Skin epidermis (tissue), 12 donors: ENCODE measurements at regions not wholly inside any gene's neighbourhood (a gene's known extent, or its start where the extent isn't known, plus 50 kb on each side); places are given as distances from the start of the nearest gene placed in this dataset.
"Not testable (repeated sequence)": the region's sequence is repeated elsewhere in the genome, so short reads cannot be mapped to it uniquely, and the experiment has no call there.

Source experiments
- H3K27ac ChIP-seq, 21 experiments: fragments of 200-600 bp; sonication (generic) in 11 of 21; one replicate each; pipeline ENCODE4 v1.5.0; 2020; ENCODE audit warnings: mild to moderate bottlenecking in 3 of 21, inconsistent platforms in 2 of 21, moderate library complexity in 2 of 21
- H3K4me3 ChIP-seq, 7 experiments: fragments of 200-600 bp; sonication (generic) in 2 of 7; one replicate each; pipeline ENCODE4 v1.5.0; 2020; ENCODE audit warnings: inconsistent platforms in 2 of 7, mild to moderate bottlenecking in 2 of 7, moderate library complexity in 1 of 7

GRCh38 chr15:83335542-83335941 is 51.1 kb upstream of the BNC1 start:
- H3K27ac ChIP-seq, H3K4me3 ChIP-seq: not testable (repeated sequence)

GRCh38 chr15:83339396-83339795 is 54.9 kb upstream of the BNC1 start:
- Histone ChIP-seq H3K27ac (no peak overlapping the region), H3K4me3 (no peak overlapping the region)

- Histone ChIP-seq H3K4me3 (no peak overlapping the region), H3K27ac (no peak overlapping the region)
Measured at GRCh38 chr15:83340087-83340486, 55.6 kb upstream of the BNC1 start.

GRCh38 chr15:83346342-83346741 is 61.9 kb upstream of the BNC1 start:
- H3K4me3 ChIP-seq: no peak overlapping the region
- H3K27ac ChIP-seq: no peak overlapping the region

- Histone ChIP-seq H3K4me3 (no peak overlapping the region), H3K27ac (peak overlapping the region in 1 of 21 experiments; percentile 76)
Measured at GRCh38 chr15:83352119-83352518, 67.7 kb upstream of the BNC1 start.

- H3K4me3 ChIP-seq: no peak overlapping the region
Measured at GRCh38 chr15:83356501-83357399, 72.3 kb upstream of the BNC1 start.

GRCh38 chr15:83358972-83359564 is 74.6 kb upstream of the BNC1 start:
- Histone ChIP-seq H3K27ac (peak overlapping the region in 1 of 21 experiments; percentile 66), H3K4me3 (no peak overlapping the region)

More at GRCh38 chr15:83356501-83357399, 72.3 kb upstream of the BNC1 start:
- peak overlapping the region in 5 of 21 experiments; percentile 10 to 85 (median 14) for H3K27ac ChIP-seq

GRCh38 chr15:83362706-83363105 is 78.2 kb upstream of the BNC1 start:
- no peak overlapping the region for H3K4me3 ChIP-seq
- H3K27ac ChIP-seq: no peak overlapping the region

- no peak overlapping the region for H3K4me3 ChIP-seq
- H3K27ac ChIP-seq: peak overlapping the region in 2 of 21 experiments; percentile 22 to 74
Measured at GRCh38 chr15:83364501-83364900, 80.0 kb upstream of the BNC1 start.

- peak overlapping the region in 9 of 21 experiments; percentile 7 to 74 (median 35) for H3K27ac ChIP-seq
Measured at GRCh38 chr15:83365370-83365938, 81.0 kb upstream of the BNC1 start.

GRCh38 chr15:83372434-83372891 is 74.7 kb upstream of the SH3GL3 start:
- Histone ChIP-seq H3K27ac (peak overlapping the region in 1 of 21 experiments; percentile 5), H3K4me3 (no peak overlapping the region)

More at GRCh38 chr15:83365370-83365938, 81.0 kb upstream of the BNC1 start:
- H3K4me3 ChIP-seq: peak overlapping the region in 4 of 7 experiments; percentile 3 to 28 (median 12)

GRCh38 chr15:83378921-83379578 is 68.1 kb upstream of the SH3GL3 start:
- peak overlapping the region in 2 of 7 experiments; percentile 8 to 26 for H3K4me3 ChIP-seq
- H3K27ac ChIP-seq: peak overlapping the region in 8 of 21 experiments; percentile 33 to 72 (median 58)

- Histone ChIP-seq H3K4me3 (peak overlapping the region in 1 of 7 experiments; percentile 8), H3K27ac (peak overlapping the region in 11 of 21 experiments; percentile 23 to 72 (median 47))
Measured at GRCh38 chr15:83379579-83379959, 67.6 kb upstream of the SH3GL3 start.

- H3K4me3 ChIP-seq: no peak overlapping the region
- peak overlapping the region in 10 of 21 experiments; percentile 9 to 72 (median 42) for H3K27ac ChIP-seq
Measured at GRCh38 chr15:83380059-83380458, 67.1 kb upstream of the SH3GL3 start.

- H3K4me3 ChIP-seq: no peak overlapping the region
- H3K27ac ChIP-seq: peak overlapping the region in 2 of 21 experiments; percentile 62 to 66
Measured at GRCh38 chr15:83380682-83381081, 66.5 kb upstream of the SH3GL3 start.

- H3K4me3 ChIP-seq: peak overlapping the region in 1 of 7 experiments; percentile 4
- not testable (repeated sequence) for H3K27ac ChIP-seq
Measured at GRCh38 chr15:83383608-83384139, 63.5 kb upstream of the SH3GL3 start.

GRCh38 chr15:83396101-83396500 is 51.0 kb upstream of the SH3GL3 start:
- Histone ChIP-seq H3K4me3 (no peak overlapping the region), H3K27ac (no peak overlapping the region)
